ENCODE measurements at regions not wholly inside any gene's neighbourhood (a gene's known extent, or its start where the extent isn't known, plus 50 kb on each side); places are given as distances from the start of the nearest gene placed in this dataset.

GRCh38 chr15:61681676-61682075 is 378.6 kb downstream of the VPS13C start:
- TF ChIP-seq POLR2A (IDR thresholded peaks at IDR 0.05) (no peak), CTCF (IDR thresholded peaks at IDR 0.05) (no peak), EP300 (IDR thresholded peaks at IDR 0.05) (no peak)

All from tibial nerve (tissue), 4 donors.